H1 (cell line): ENCODE measurements at regions not wholly inside any gene's neighbourhood (a gene's known extent, or its start where the extent isn't known, plus 50 kb on each side); places are given as distances from the start of the nearest gene placed in this dataset.

Source experiments
- CTCF ChIA-PET: fragments of 300-600 bp; sonication (Branson Sonifier 250); formaldehyde crosslinking; loops from one replicate; lab custom pipeline; 2021; ENCODE audit not compliant: partially characterized antibody; lab: Charles Lee
- POLR2A ChIA-PET: fragments of 300-600 bp; sonication (Branson Sonifier 250); formaldehyde crosslinking; loops from one replicate; lab custom pipeline; 2021; ENCODE audit warnings: inconsistent platforms; ENCODE audit not compliant: partially characterized antibody; lab: Charles Lee
- DNase-seq, 2 experiments: peaks; one replicate each; pipeline versions ENCODE4 v3.0.0 to v3.0.0-alpha.2; 2010 to 2022; ENCODE audit warnings: low spot score in 2 of 2, low read depth in 1 of 2, mixed read lengths in 1 of 2
- FAIRE-seq: peaks from 2 replicates; lab custom pipeline; 2011; peaks lifted over from hg19 to GRCh38; lab: Jason Lieb, UNC
- H2AFZ ChIP-seq: 2 replicates; pipeline ENCODE4 v1.8.1; 2012; ENCODE audit warnings: low read length, inconsistent platforms
- H2AK5ac ChIP-seq: 2 replicates; pipeline ENCODE4 v1.6.1; 2013; ENCODE audit warnings: low read depth, low read length
- H2BK120ac ChIP-seq: replicated peaks from 2 replicates; pipeline ENCODE3; 2013; ENCODE audit warnings: low read depth, low read length, inconsistent platforms
- H2BK12ac ChIP-seq: 2 replicates; pipeline ENCODE4 v1.6.1; 2013; ENCODE audit warnings: low read depth, low read length
- H2BK15ac ChIP-seq: 2 replicates; pipeline ENCODE4 v1.6.1; 2013; ENCODE audit warnings: low read length
- H2BK20ac ChIP-seq: 2 replicates; pipeline ENCODE4 v1.6.1; 2013; ENCODE audit warnings: low read length
- H2BK5ac ChIP-seq: 2 replicates; pipeline ENCODE4 v1.6.1; 2013; ENCODE audit warnings: low read depth, low read length
- H3K14ac ChIP-seq: 2 replicates; pipeline ENCODE4 v1.6.1; 2013; ENCODE audit warnings: inconsistent platforms; ENCODE audit not compliant: insufficient read length
- H3K18ac ChIP-seq: 2 replicates; pipeline ENCODE4 v1.6.1; 2013; ENCODE audit warnings: low read length; ENCODE audit errors: extremely low read depth
- H3K23ac ChIP-seq: 2 replicates; pipeline ENCODE4 v1.6.1; 2013; ENCODE audit warnings: inconsistent platforms; ENCODE audit not compliant: insufficient read length
- H3K23me2 ChIP-seq: 2 replicates; pipeline ENCODE4 v1.6.1; 2013; ENCODE audit warnings: low read depth, low read length
- H3K27ac ChIP-seq: 2 replicates; pipeline ENCODE4 v1.6.1; 2011; ENCODE audit warnings: low read depth, low read length, inconsistent platforms
- H3K27me3 ChIP-seq, 4 experiments: replicated peaks in 1 of 4; 1 replicate in 1 of 4; 2 replicates in 3 of 4; pipeline versions ENCODE4 v1.6.1 to v1.8.1; 2011 to 2013; ENCODE audit warnings: low read length in 3 of 4, mild to moderate bottlenecking in 3 of 4, inconsistent platforms in 2 of 4, mixed read lengths in 2 of 4, moderate library complexity in 1 of 4; ENCODE audit not compliant: control insufficient read depth in 3 of 4, insufficient read depth in 3 of 4; ENCODE audit errors: extremely low read depth in 1 of 4
- H3K36me3 ChIP-seq, 4 experiments: 2 replicates each; pipeline versions ENCODE4 v1.6.1 to v1.8.1; 2011 to 2013; ENCODE audit warnings: mild to moderate bottlenecking in 4 of 4, low read length in 3 of 4, moderate library complexity in 2 of 4, control low read depth in 1 of 4, inconsistent platforms in 1 of 4; ENCODE audit not compliant: insufficient read depth in 4 of 4, control insufficient read depth in 2 of 4
- H3K4ac ChIP-seq: replicated peaks from 2 replicates; pipeline ENCODE3; 2013; ENCODE audit warnings: low read length, low read depth, mixed read lengths, inconsistent platforms; ENCODE audit not compliant: insufficient read length
- H3K4me1 ChIP-seq, 4 experiments: replicated peaks in 1 of 4; 1 replicate in 1 of 4; 2 replicates in 3 of 4; pipeline versions ENCODE4 v1.6.1 to v1.8.1; 2011 to 2013; ENCODE audit warnings: low read length in 3 of 4, inconsistent platforms in 2 of 4, mixed read lengths in 1 of 4; ENCODE audit not compliant: insufficient read depth in 4 of 4, control insufficient read depth in 3 of 4
- H3K4me2 ChIP-seq, 2 experiments: 2 replicates each; pipeline versions ENCODE4 v1.6.1 to v1.8.1; 2011 to 2013; ENCODE audit warnings: low read depth in 2 of 2, low read length in 2 of 2, control low read depth in 1 of 2, inconsistent platforms in 1 of 2, mild to moderate bottlenecking in 1 of 2; ENCODE audit not compliant: insufficient read depth in 1 of 2
- H3K4me3 ChIP-seq, 4 experiments: fragments of 200-600, 300-600 bp in 1 of 4; sonication (generic), shearing (Covaris generic), sonication (Bioruptor Twin) in 1 of 4; 2 replicates each; pipeline versions ENCODE4 v1.5.1 to v1.8.1; 2011 to 2016; ENCODE audit warnings: low read length in 4 of 4, low read depth in 3 of 4, control low read depth in 2 of 4, inconsistent platforms in 2 of 4, mild to moderate bottlenecking in 2 of 4, mixed read lengths in 1 of 4, moderate library complexity in 1 of 4; ENCODE audit not compliant: insufficient read depth in 2 of 4; ENCODE audit errors: extremely low read depth in 1 of 4
- H3K56ac ChIP-seq: replicated peaks from 2 replicates; pipeline ENCODE3; 2013; ENCODE audit warnings: low read depth, mild to moderate bottlenecking, mixed read lengths, low read length, inconsistent platforms; ENCODE audit not compliant: insufficient read length
- H3K79me1 ChIP-seq: 2 replicates; pipeline ENCODE4 v1.6.1; 2013; ENCODE audit warnings: low read depth, low read length, control low read depth
- H3K79me2 ChIP-seq, 2 experiments: 2 replicates each; pipeline versions ENCODE4 v1.6.1 to v1.8.1; 2012 to 2013; ENCODE audit warnings: low read length in 2 of 2, mild to moderate bottlenecking in 2 of 2, inconsistent platforms in 1 of 2; ENCODE audit not compliant: insufficient read depth in 2 of 2, control insufficient read depth in 1 of 2
- H3K9ac ChIP-seq, 4 experiments: replicated peaks in 1 of 4; 1 replicate in 1 of 4; 2 replicates in 3 of 4; pipeline versions ENCODE4 v1.6.1 to v1.8.1; 2011 to 2013; ENCODE audit warnings: low read depth in 3 of 4, low read length in 3 of 4, control low read depth in 2 of 4, mild to moderate bottlenecking in 2 of 4, moderate library complexity in 2 of 4, inconsistent platforms in 1 of 4; ENCODE audit errors: extremely low read depth in 1 of 4
- H3K9me3 ChIP-seq, 2 experiments: 2 replicates each; pipeline versions ENCODE4 v1.6.1 to v1.8.1; 2012 to 2013; ENCODE audit warnings: mild to moderate bottlenecking in 2 of 2, moderate library complexity in 2 of 2, control low read depth in 1 of 2, inconsistent platforms in 1 of 2, low read depth in 1 of 2, low read length in 1 of 2, mixed read lengths in 1 of 2; ENCODE audit not compliant: insufficient read depth in 2 of 2
- H4K20me1 ChIP-seq, 2 experiments: replicated peaks in 1 of 2; 2 replicates each; pipeline versions ENCODE3 to v1.8.1; 2011 to 2013; ENCODE audit warnings: inconsistent platforms in 2 of 2, low read length in 2 of 2, mild to moderate bottlenecking in 1 of 2; ENCODE audit not compliant: insufficient read depth in 2 of 2, control insufficient read depth in 1 of 2
- H4K5ac ChIP-seq: 2 replicates; pipeline ENCODE4 v1.6.1; 2013; ENCODE audit warnings: low read length, low read depth, mixed read lengths, inconsistent platforms; ENCODE audit not compliant: insufficient read length
- H4K8ac ChIP-seq: 2 replicates; pipeline ENCODE4 v1.8.0; 2013; ENCODE audit warnings: mild to moderate bottlenecking, moderate library complexity, low read length, inconsistent platforms; ENCODE audit not compliant: insufficient read depth; ENCODE audit errors: extremely low read depth
- H4K91ac ChIP-seq: replicated peaks from 2 replicates; pipeline ENCODE3; 2013; ENCODE audit warnings: low read length, mixed read lengths, inconsistent platforms; ENCODE audit not compliant: insufficient read length
- BRCA1 ChIP-seq: IDR thresholded peaks from 2 replicates; pipeline ENCODE4 v1.6.1; 2012; ENCODE audit warnings: low read depth, low read length, improper control_type of control experiment
- HDAC2 ChIP-seq, 2 experiments: fragments of 300-600 bp in 1 of 2; sonication (generic) in 1 of 2; IDR thresholded peaks; 2 replicates each; pipeline ENCODE4 v1.6.1; 2011 to 2012; ENCODE audit warnings: low read depth in 2 of 2, low read length in 2 of 2, mild to moderate bottlenecking in 2 of 2, moderate library complexity in 2 of 2, borderline replicate concordance in 1 of 2, inconsistent platforms in 1 of 2
- JUND ChIP-seq: IDR thresholded peaks from 2 replicates; pipeline ENCODE4 v1.6.1; 2011; ENCODE audit warnings: mild to moderate bottlenecking, improper control_type of control experiment, low read length
- KDM4A ChIP-seq: IDR thresholded peaks from one replicate; pipeline ENCODE4 v1.7.1; 2012; ENCODE audit warnings: low read depth, mild to moderate bottlenecking, moderate library complexity, low read length, inconsistent platforms; ENCODE audit not compliant: severe bottlenecking
- SAP30 ChIP-seq: fragments of 300-600 bp; sonication (generic); IDR thresholded peaks from 2 replicates; pipeline ENCODE4 v1.7.1; 2012; ENCODE audit warnings: low read length, moderate library complexity, mild to moderate bottlenecking, inconsistent platforms; ENCODE audit not compliant: insufficient read depth, insufficient replicate concordance
- SP1 ChIP-seq: IDR thresholded peaks from 2 replicates; pipeline ENCODE4 v1.6.1; 2011; ENCODE audit warnings: low read depth, low read length

GRCh38 chr6:101294676-101295075, 98.8 kb upstream of the GRIK2 start:
- Histone ChIP-seq H3K4me3 (no peak overlapping the region), H3K23ac (no peak overlapping the region), H4K20me1 (no peaks in the 10 kb centered on the region), H3K4me1 (no peaks in the 10 kb centered on the region), H3K18ac (no peak overlapping the region), H2BK120ac (no peak overlapping the region), H4K91ac (no peak overlapping the region), H2BK12ac (no peak overlapping the region), H3K27me3 (no peaks in the 10 kb centered on the region), H3K27ac (no peak overlapping the region), H2BK15ac (no peak overlapping the region), H3K4me2 (no peak overlapping the region), H3K14ac (no peak overlapping the region), H4K5ac (no peak overlapping the region), H3K23me2 (no peaks in the 10 kb centered on the region), H3K36me3 (no peaks in the 10 kb centered on the region), H2BK5ac (no peak overlapping the region), H3K9me3 (peaks cover 8% of the 10 kb centered on the region in 2 experiments; a peak in 3 of 4 replicates), H3K4ac (no peak overlapping the region), H3K9ac (no peak overlapping the region), H3K79me1 (no peaks in the 10 kb centered on the region), H2AK5ac (no peak overlapping the region), H4K8ac (no peak overlapping the region), H2BK20ac (no peak overlapping the region), H3K56ac (no peak overlapping the region), H2AFZ (no peak overlapping the region), H3K79me2 (no peaks in the 10 kb centered on the region)
- no peak for FAIRE-seq
- ChIA-PET CTCF (no interaction called here), POLR2A (no interaction called here)
- DNase-seq: no peak
- no peak for TF ChIP-seq SP1
- TF ChIP-seq BRCA1: no peak
- TF ChIP-seq KDM4A: no peak
- TF ChIP-seq HDAC2 (IDR thresholded peaks at IDR 0.05; ENCODE audit: borderline replicate concordance in 1 of 2, low read depth in 2 of 2, low read length in 2 of 2): no peak
- no peak for TF ChIP-seq JUND
- no peak for TF ChIP-seq SAP30
